ENCODE measurements at regions not wholly inside any gene's neighbourhood (a gene's known extent, or its start where the extent isn't known, plus 50 kb on each side); places are given as distances from the start of the nearest gene placed in this dataset.
"Not testable (repeated sequence)": the region's sequence is repeated elsewhere in the genome, so short reads cannot be mapped to it uniquely, and the experiment has no call there.

DNA sequence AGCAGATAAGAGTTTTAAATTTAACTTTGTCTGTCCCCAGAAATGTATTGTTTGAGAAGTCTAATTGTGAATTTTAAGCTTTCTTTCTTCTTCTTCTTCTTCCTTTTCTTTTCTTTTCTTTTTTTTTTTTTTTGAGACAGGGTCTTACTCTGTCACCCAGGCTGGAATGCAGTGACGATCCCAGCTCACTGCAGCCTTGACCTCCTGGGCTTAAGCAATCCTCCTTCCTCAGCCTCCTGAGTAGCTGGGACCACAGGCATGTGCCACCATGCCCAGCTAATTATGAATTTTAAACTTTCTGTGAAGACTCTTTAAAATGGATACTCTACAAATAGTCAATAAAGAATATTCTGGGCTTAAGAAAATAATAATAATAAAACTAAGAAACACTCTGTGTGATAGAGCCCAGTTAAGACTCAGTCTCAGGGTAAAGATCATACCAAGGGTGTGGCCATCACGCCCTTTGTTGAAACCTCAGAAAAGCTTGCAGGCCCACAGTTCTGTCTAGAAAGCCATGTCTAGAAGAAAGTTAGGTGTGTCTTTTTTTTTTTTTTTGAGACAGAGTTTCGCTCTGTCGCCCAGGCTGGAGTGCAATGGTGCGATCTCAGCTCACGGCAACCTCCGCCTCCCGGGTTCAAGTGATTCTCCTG lies 177.3 kb downstream of the C9orf50 start:
- TF ChIP-seq, protein P1, sequence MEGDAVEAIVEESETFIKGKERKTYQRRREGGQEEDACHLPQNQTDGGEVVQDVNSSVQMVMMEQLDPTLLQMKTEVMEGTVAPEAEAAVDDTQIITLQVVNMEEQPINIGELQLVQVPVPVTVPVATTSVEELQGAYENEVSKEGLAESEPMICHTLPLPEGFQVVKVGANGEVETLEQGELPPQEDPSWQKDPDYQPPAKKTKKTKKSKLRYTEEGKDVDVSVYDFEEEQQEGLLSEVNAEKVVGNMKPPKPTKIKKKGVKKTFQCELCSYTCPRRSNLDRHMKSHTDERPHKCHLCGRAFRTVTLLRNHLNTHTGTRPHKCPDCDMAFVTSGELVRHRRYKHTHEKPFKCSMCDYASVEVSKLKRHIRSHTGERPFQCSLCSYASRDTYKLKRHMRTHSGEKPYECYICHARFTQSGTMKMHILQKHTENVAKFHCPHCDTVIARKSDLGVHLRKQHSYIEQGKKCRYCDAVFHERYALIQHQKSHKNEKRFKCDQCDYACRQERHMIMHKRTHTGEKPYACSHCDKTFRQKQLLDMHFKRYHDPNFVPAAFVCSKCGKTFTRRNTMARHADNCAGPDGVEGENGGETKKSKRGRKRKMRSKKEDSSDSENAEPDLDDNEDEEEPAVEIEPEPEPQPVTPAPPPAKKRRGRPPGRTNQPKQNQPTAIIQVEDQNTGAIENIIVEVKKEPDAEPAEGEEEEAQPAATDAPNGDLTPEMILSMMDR (IDR thresholded peaks at IDR 0.05; ENCODE audit: low read depth, low read length, poor library complexity, severe bottlenecking) = not testable (repeated sequence)
- not testable (repeated sequence) for TF ChIP-seq EZH2phosphoT487 (IDR thresholded peaks at IDR 0.05; ENCODE audit: borderline replicate concordance, low read length)

Data from DOHH2 (cell line).